ENCODE measurements at regions not wholly inside any gene's neighbourhood (a gene's known extent, or its start where the extent isn't known, plus 50 kb on each side); places are given as distances from the start of the nearest gene placed in this dataset.
"Not testable (repeated sequence)": the region's sequence is repeated elsewhere in the genome, so short reads cannot be mapped to it uniquely, and the experiment has no call there.

DNA sequence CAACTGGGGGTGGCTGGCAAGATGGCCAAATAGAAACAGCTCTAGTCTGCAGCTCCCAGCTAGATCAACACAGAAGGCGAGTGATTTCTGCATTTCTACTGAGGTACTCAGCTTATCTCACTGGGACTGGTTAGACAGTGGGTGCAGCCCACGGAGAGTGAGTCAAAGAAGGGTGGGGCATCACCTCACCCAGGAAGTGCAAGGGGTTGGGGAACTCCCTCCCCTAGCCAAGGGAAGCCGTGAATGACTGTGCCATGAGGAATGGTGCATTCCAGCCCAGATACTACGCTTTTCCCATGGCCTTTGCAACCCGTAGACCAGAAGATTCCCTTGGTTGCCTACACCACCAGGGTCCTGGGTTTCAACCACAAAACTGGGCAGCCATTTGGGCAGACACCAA lies 452.6 kb downstream of the NR4A2 start:
- not testable (repeated sequence) for TF ChIP-seq POLR2A (IDR thresholded peaks at IDR 0.05)
- TF ChIP-seq, protein P1, sequence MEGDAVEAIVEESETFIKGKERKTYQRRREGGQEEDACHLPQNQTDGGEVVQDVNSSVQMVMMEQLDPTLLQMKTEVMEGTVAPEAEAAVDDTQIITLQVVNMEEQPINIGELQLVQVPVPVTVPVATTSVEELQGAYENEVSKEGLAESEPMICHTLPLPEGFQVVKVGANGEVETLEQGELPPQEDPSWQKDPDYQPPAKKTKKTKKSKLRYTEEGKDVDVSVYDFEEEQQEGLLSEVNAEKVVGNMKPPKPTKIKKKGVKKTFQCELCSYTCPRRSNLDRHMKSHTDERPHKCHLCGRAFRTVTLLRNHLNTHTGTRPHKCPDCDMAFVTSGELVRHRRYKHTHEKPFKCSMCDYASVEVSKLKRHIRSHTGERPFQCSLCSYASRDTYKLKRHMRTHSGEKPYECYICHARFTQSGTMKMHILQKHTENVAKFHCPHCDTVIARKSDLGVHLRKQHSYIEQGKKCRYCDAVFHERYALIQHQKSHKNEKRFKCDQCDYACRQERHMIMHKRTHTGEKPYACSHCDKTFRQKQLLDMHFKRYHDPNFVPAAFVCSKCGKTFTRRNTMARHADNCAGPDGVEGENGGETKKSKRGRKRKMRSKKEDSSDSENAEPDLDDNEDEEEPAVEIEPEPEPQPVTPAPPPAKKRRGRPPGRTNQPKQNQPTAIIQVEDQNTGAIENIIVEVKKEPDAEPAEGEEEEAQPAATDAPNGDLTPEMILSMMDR (IDR thresholded peaks at IDR 0.05) = not testable (repeated sequence)
